ENCODE measurements at regions not wholly inside any gene's neighbourhood (a gene's known extent, or its start where the extent isn't known, plus 50 kb on each side); places are given as distances from the start of the nearest gene placed in this dataset.

- Histone ChIP-seq H3K9ac (ENCODE audit: low read depth, low read length) (no peak overlapping the region), H2AK5ac (ENCODE audit: low read depth, low read length) (no peak overlapping the region), H3K4me2 (ENCODE audit: low read depth, low read length) (no peak overlapping the region), H3K79me1 (ENCODE audit: low read depth in 1 of 2, low read length in 2 of 2) (no peaks in the 10 kb centered on the region), H4K5ac (ENCODE audit: low read depth, low read length) (no peak overlapping the region), H2BK5ac (ENCODE audit: low read depth, low read length, poor library complexity, severe bottlenecking) (no peak overlapping the region), H3K56ac (ENCODE audit: extremely low read depth, insufficient read depth, low read length) (no peak overlapping the region), H2AFZ (replicated peaks; ENCODE audit: low read length, poor library complexity) (no peak overlapping the region), H3K27ac (ENCODE audit: insufficient read depth, low read length) (no peak overlapping the region), H2AK9ac (replicated peaks; ENCODE audit: low read depth, low read length, poor library complexity) (no peak overlapping the region), H3K18ac (ENCODE audit: low read depth, low read length) (no peak overlapping the region), H3K27me3 (ENCODE audit: control insufficient read depth, insufficient read depth, low read length) (no peaks in the 10 kb centered on the region), H2BK120ac (ENCODE audit: low read depth, low read length) (no peak overlapping the region), H2BK15ac (ENCODE audit: low read depth, low read length) (no peak overlapping the region), H4K91ac (ENCODE audit: insufficient read depth, low read depth, low read length) (no peak overlapping the region), H3K9me3 (ENCODE audit: control insufficient read depth, insufficient read depth, low read length) (no peaks in the 10 kb centered on the region), H2BK20ac (ENCODE audit: low read depth, low read length) (no peak overlapping the region), H3K9me1 (ENCODE audit: insufficient read depth, low read length) (no peaks in the 10 kb centered on the region), H3K4me3 (ENCODE audit: insufficient read depth, low read depth, low read length) (no peak overlapping the region), H3K23ac (ENCODE audit: low read depth, low read length) (no peak overlapping the region), H4K20me1 (ENCODE audit: insufficient read depth, low read length) (no peaks in the 10 kb centered on the region), H3K36me3 (ENCODE audit: control insufficient read depth, insufficient read depth, low read length) (no peaks in the 10 kb centered on the region), H3K4me1 (ENCODE audit: control insufficient read depth, insufficient read depth, low read length) (no peaks in the 10 kb centered on the region), H4K8ac (ENCODE audit: low read depth in 2 of 2, low read length in 2 of 2) (no peak overlapping the region), H3K14ac (replicated peaks; ENCODE audit: low read depth, low read length) (no peak overlapping the region), H3K4ac (ENCODE audit: low read depth, low read length) (no peak overlapping the region)
- no peak for DNase-seq
- in situ Hi-C loops (cut with MboI; ENCODE audit: low sequenced_read_pairs) = no loop called here
- WGBS, 2 experiments (ENCODE audit: extremely low coverage in 2 of 2, insufficient read length in 1 of 2) = 100% methylated on average over 1 of the region's 3 CpGs; no CpG with 5 or more reads in 1 of the 2 experiments
- BruUV-seq (replicated peaks) = no TSS peak
- dilution Hi-C loops (cut with HindIII; ENCODE audit: low sequenced_read_pairs, unreplicated experiment) = no loop called here
- ATAC-seq (ENCODE audit: low read depth) = no peak
- ChIA-PET POLR2A (ENCODE audit: unreplicated experiment) (interaction anchor here (0.5 kb wide), 1 partner anchor 47 kb away, joined by 4 read pairs; no protein-coding TSS in a partner anchor), CTCF (interaction anchor here (1.0 kb wide), 1 partner anchor 11 kb away, joined by 4 read pairs; no protein-coding TSS in a partner anchor)
- TF ChIP-seq, protein P1, sequence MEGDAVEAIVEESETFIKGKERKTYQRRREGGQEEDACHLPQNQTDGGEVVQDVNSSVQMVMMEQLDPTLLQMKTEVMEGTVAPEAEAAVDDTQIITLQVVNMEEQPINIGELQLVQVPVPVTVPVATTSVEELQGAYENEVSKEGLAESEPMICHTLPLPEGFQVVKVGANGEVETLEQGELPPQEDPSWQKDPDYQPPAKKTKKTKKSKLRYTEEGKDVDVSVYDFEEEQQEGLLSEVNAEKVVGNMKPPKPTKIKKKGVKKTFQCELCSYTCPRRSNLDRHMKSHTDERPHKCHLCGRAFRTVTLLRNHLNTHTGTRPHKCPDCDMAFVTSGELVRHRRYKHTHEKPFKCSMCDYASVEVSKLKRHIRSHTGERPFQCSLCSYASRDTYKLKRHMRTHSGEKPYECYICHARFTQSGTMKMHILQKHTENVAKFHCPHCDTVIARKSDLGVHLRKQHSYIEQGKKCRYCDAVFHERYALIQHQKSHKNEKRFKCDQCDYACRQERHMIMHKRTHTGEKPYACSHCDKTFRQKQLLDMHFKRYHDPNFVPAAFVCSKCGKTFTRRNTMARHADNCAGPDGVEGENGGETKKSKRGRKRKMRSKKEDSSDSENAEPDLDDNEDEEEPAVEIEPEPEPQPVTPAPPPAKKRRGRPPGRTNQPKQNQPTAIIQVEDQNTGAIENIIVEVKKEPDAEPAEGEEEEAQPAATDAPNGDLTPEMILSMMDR (conservative IDR thresholded peaks at IDR 0.05; ENCODE audit: low read depth, low read length) = no peak
- TF ChIP-seq FOS (IDR thresholded peaks at IDR 0.05; ENCODE audit: low read depth, low read length) (no peak), BHLHE40 (IDR thresholded peaks at IDR 0.05; ENCODE audit: low read depth, low read length) (no peak), NFE2L2 (IDR thresholded peaks at IDR 0.05; ENCODE audit: low read depth, low read length) (no peak)
- intact Hi-C loops (cut with micrococcal nuclease) = no loop called here
Measured at GRCh38 chr13:80284290-80284689, 56.6 kb downstream of the SPRY2 start.

Data from IMR-90 (cell line).